ENCODE measurements at regions not wholly inside any gene's neighbourhood (a gene's known extent, or its start where the extent isn't known, plus 50 kb on each side); places are given as distances from the start of the nearest gene placed in this dataset.

DNA sequence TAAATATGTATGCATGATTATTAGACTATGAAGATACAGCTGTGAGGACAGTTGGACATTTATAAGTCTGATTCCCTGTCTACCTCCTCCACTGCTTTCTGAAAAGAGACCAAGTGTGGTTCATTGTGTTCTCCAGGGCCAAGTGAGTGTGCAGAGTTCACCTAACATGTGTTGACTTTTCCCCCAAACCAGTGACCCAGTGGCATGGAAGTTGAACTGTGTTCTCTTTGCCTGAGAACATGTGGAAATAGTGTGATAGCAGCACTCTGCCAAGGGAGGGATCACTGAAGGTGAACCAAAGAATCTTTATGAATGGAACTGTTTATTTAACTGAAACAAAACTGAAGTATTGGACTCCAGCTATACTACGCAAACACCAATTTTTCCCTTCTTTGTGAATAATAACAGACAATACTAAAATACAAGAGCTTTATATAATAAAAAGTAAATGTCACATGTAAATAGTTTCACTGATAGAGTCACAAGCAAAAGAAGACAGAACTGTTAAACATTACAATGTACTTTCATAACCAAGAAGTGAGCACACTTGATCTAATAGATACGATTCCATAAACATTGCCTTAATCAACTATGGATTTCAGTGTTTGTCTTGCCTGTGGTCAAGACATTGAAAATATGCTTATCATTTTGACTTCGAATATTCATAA lies 200.3 kb upstream of the FUT9 start:
- Histone ChIP-seq H3K9me3 (ENCODE audit: control insufficient read depth in 1 of 2, insufficient read depth in 1 of 2, low read length in 2 of 2) (no peaks in the 10 kb centered on the region), H3K27me3 (ENCODE audit: control insufficient read depth in 1 of 2, insufficient read depth in 2 of 2, low read length in 2 of 2) (no peaks in the 10 kb centered on the region), H3K36me3 (ENCODE audit: insufficient read depth, low read length) (no peaks in the 10 kb centered on the region), H3K27ac (ENCODE audit: low read depth in 1 of 2, low read length in 2 of 2) (no peak overlapping the region), H3K4me1 (ENCODE audit: insufficient read depth, low read length) (no peaks in the 10 kb centered on the region), H3K4me3 (ENCODE audit: low read length) (no peak overlapping the region)
- ATAC-seq (ENCODE audit: poor library complexity) = no peak
- POLR2A ChIA-PET = no interaction called here
- CTCF ChIA-PET = no interaction called here
- intact Hi-C loops (cut with DNase I, micrococcal nuclease) = no loop called here
- DNase-seq = no peak
- no peaks in the 10 kb centered on the region for H3K36me3 Mint-ChIP-seq (ENCODE audit: low read depth)
- TF ChIP-seq CTCF (IDR thresholded peaks at IDR 0.05) = no peak
- no peak overlapping the region for H3K27ac Mint-ChIP-seq
- no peak overlapping the region for H3K4me3 Mint-ChIP-seq
- no peaks in the 10 kb centered on the region for H3K9me3 Mint-ChIP-seq
- H3K27me3 Mint-ChIP-seq = no peaks in the 10 kb centered on the region
- no peaks in the 10 kb centered on the region for H3K4me1 Mint-ChIP-seq (ENCODE audit: low read depth)

DNA sequence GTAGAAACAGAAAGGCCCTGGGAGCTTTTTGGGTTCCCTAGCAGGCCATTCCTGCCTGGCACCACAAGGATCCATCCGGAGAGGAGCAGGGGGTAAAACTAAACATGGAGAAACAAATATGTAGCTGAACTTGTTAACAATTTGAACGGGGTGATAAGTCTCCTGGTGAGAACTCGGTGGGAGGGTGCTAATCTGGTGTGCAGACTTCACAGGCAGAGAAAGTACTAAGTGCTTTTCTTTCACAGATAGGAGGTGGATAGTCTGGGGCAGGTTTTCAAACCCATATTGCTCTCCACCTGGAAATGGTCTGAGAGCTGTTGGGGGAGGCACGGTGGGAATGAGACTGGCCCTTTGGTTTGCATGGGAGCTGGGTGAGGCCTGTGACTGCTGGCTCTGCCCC lies 196.3 kb upstream of the FUT9 start:
- DNase-seq (no peak), ATAC-seq (ENCODE audit: poor library complexity) (no peak)
- Histone ChIP-seq H3K4me1 (ENCODE audit: insufficient read depth, low read length) (no peaks in the 10 kb centered on the region), H3K9me3 (ENCODE audit: control insufficient read depth in 1 of 2, insufficient read depth in 1 of 2, low read length in 2 of 2) (no peaks in the 10 kb centered on the region), H3K27ac (ENCODE audit: low read depth in 1 of 2, low read length in 2 of 2) (no peak overlapping the region), H3K27me3 (ENCODE audit: control insufficient read depth in 1 of 2, insufficient read depth in 2 of 2, low read length in 2 of 2) (no peaks in the 10 kb centered on the region), H3K4me3 (ENCODE audit: low read length) (no peak overlapping the region), H3K36me3 (ENCODE audit: insufficient read depth, low read length) (no peaks in the 10 kb centered on the region)
- Mint-ChIP-seq H3K4me3 (no peak overlapping the region), H3K27me3 (no peaks in the 10 kb centered on the region), H3K27ac (no peak overlapping the region), H3K9me3 (peaks cover under 1% of the 10 kb centered on the region), H3K36me3 (ENCODE audit: low read depth) (no peaks in the 10 kb centered on the region), H3K4me1 (ENCODE audit: low read depth) (no peaks in the 10 kb centered on the region)
- intact Hi-C loops (cut with DNase I, micrococcal nuclease) = no loop called here
- POLR2A ChIA-PET = no interaction called here
- CTCF ChIA-PET = no interaction called here
- no peak for TF ChIP-seq CTCF (IDR thresholded peaks at IDR 0.05)

- H3K4me3 Mint-ChIP-seq = no peak overlapping the region
- no peaks in the 10 kb centered on the region for H3K4me1 Mint-ChIP-seq (ENCODE audit: low read depth)
- no peaks in the 10 kb centered on the region for H3K36me3 Mint-ChIP-seq (ENCODE audit: low read depth)
- peaks cover 2% of the 10 kb centered on the region for H3K9me3 Mint-ChIP-seq
- intact Hi-C loops (cut with DNase I, micrococcal nuclease) = no loop called here
- Histone ChIP-seq H3K27me3 (ENCODE audit: control insufficient read depth in 1 of 2, insufficient read depth in 2 of 2, low read length in 2 of 2) (no peaks in the 10 kb centered on the region), H3K4me3 (ENCODE audit: low read length) (no peak overlapping the region), H3K36me3 (ENCODE audit: insufficient read depth, low read length) (no peaks in the 10 kb centered on the region), H3K27ac (ENCODE audit: low read depth in 1 of 2, low read length in 2 of 2) (no peak overlapping the region), H3K9me3 (ENCODE audit: control insufficient read depth in 1 of 2, insufficient read depth in 1 of 2, low read length in 2 of 2) (no peaks in the 10 kb centered on the region), H3K4me1 (ENCODE audit: insufficient read depth, low read length) (no peaks in the 10 kb centered on the region)
- DNase-seq (peak in 1 of 14 experiments; percentile 3), ATAC-seq (ENCODE audit: poor library complexity) (no peak)
- ChIA-PET CTCF (no interaction called here), POLR2A (no interaction called here)
- no peak overlapping the region for H3K27ac Mint-ChIP-seq
- no peak for TF ChIP-seq CTCF (IDR thresholded peaks at IDR 0.05)
- no peaks in the 10 kb centered on the region for H3K27me3 Mint-ChIP-seq
These were observed 195.8 kb upstream of the FUT9 start for GRCh38 chr6:95819939-95820338.
